OCI-M2 (cell line): ENCODE measurements at regions not wholly inside any gene's neighbourhood (a gene's known extent, or its start where the extent isn't known, plus 50 kb on each side); places are given as distances from the start of the nearest gene placed in this dataset.

ENCODE experiments used
- DNase-seq: peaks from one replicate; lab custom pipeline; 2025; ENCODE audit not compliant: unreplicated experiment; lab: John Stamatoyannopoulos, UW

GRCh38 chr9:129368444-129368978 lies 190.4 kb upstream of the IER5L start:
- no peak for DNase-seq

DNA sequence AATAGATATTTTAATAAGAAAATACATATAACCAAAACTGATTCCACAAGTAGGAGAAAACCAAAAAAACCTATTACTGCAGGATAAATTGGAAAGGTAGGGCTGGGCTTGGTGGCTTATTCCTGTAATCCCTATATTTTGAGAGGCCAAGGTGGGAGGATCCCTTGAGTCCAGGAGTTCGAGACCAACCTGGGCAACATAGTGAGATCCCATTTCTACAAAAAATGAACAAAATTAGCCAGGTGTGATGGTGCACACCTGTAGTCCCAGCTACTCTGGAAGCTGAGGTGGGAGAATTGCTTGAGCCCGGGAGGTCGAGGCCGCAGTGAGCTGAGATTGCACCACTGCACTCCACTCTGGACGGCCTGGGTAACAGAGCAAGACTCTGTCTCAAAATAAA lies 189.2 kb upstream of the IER5L start:
- DNase-seq: no peak

- DNase-seq: no peak
Measured at GRCh38 chr9:129365196-129365595, 187.1 kb upstream of the IER5L start.

- no peak for DNase-seq
Measured at GRCh38 chr9:129363216-129363873, 185.3 kb upstream of the IER5L start.

DNA sequence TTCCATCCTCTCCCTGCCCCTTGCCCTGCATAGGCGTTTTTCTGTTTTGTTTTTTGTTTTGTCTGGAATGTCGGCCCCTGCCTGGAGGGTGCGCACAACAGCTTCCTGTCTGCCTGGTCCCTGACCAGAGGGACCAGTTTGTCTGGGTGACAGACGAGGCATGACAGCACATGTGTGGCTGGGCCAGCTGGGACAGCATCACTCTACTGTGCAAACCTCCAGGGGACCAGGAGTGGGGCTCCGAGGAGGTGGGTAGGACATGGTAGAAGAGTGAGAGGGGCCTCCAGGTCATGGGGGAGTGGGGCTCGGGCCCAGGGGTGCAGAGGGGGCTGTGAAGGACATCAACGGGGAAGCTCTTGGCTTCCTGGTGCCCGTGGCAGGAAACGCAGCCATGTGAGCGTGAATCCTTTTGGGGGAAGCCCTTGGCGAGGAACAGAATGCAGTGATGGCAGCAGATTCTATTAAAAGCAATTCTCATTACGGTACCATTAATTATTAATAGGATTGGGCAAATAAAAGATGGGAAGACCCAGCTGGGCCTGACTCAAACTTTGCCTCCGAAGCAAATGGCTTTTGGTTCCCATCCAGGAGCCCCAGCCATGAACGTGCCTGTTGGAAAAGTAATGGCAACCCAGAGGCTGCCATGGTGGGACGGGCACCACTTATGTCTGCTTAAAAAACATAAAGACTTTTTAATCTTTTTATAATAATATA lies 184.4 kb upstream of the IER5L start:
- no peak for DNase-seq

DNA sequence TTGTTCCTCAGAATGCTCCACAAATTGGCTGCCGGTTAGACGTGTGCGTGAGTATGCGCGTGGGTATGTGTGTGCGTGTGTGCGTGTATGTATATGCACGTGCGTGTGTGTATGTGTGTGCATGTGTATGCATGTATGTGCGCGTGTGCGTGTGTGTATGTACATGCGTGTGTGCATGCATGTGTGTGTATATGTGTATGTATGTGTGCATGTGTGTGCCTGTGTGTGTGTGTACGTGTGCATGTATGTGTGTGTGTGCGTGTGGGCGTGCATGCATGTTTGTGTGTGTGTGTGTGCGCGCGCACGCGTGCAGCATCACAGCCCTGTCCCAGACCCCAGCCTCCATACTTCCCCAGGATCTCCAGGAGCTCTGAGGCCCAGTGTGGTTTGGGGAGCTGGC lies 183.1 kb upstream of the IER5L start:
- no peak for DNase-seq

DNA sequence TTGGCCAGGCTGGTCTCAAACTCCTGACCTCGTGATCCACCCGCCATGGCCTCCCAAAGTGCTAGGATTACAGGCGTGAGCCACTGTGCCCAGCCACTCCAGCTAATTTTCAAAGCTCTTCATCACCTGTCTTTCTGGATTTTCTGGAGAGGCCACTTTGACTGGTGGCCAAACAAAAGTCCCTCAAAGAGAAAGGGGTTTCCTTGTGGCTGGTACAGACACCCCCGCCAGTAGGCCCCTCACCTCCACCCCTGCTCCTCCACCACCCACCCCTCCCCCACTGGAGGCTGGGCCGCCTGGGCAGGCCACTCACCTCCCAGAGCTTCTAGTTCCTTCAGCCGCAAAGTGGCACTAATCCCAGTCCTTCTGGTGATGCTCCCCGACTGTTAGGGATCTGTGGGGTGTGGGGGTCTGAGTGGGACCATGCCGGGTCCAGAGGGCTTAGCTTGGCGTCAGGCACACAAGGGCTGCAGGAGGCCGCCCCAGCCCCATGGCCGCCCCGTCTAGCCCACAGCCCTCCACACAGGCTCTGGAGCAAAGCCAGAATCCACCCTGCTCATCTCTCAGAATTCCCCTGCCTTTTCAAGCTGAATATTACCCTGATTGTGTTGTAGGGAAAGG lies 182.0 kb upstream of the IER5L start:
- DNase-seq: no peak

GRCh38 chr9:129359162-129359811 lies 181.2 kb upstream of the IER5L start:
- DNase-seq: no peak

- DNase-seq: no peak
Measured at GRCh38 chr9:129358621-129359154, 180.6 kb upstream of the IER5L start.

- no peak for DNase-seq
Measured at GRCh38 chr9:129357773-129358245, 179.7 kb upstream of the IER5L start.

- no peak for DNase-seq
Measured at GRCh38 chr9:129356871-129357772, 179.1 kb upstream of the IER5L start.

DNA sequence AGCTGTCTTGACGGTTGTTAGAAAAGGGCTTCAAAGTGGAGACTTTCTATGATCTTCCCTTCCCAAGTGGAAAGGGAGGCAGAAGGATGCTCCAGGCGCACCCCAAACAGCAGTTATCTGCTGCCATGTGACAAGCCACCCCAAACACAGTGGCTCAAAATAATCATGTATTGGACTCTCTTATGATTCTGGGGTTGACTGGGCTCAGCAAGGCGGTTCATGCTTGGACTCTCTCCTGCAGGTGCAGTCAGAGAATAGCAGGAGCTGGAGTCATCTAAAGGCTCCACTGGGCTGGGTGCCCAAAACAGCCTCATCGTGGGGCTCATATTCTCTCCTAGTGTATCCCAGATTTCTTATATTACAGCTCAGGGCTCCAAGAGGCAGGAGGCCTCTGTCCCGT lies 177.6 kb upstream of the IER5L start:
- no peak for DNase-seq

GRCh38 chr9:129354498-129354897 lies 176.4 kb upstream of the IER5L start:
- DNase-seq: no peak

DNA sequence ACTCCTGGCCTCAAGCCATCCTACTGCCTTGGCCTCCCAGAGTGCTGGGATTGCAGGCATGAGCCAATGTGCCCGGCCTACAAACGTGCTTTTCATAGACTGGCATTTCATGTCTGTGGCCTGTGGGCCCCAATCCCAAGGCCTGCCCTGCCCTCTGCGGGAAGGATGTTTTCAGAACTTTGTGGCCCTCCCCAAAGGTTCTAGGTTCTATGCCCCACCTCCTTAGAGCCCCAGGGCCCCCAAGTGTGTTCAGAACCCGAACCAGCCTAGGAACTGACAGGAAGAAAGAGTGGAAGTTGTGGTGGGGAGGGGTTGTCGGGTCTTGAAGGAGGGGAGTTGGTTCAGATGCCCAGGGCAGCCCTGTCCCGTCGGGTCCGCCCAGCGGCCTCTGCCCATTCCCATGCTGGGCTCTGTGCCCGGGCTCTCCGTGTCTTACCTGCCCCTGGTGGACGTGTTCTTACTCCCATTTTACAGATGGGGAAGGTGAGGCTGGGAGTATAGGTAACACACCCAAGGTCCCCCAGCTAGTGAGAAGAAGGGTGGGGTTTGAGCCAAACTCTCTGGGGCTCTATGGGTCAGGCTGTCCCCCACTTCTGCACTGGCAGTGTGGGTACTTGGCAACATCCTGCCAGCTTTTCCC lies 175.8 kb upstream of the IER5L start:
- DNase-seq: no peak

DNA sequence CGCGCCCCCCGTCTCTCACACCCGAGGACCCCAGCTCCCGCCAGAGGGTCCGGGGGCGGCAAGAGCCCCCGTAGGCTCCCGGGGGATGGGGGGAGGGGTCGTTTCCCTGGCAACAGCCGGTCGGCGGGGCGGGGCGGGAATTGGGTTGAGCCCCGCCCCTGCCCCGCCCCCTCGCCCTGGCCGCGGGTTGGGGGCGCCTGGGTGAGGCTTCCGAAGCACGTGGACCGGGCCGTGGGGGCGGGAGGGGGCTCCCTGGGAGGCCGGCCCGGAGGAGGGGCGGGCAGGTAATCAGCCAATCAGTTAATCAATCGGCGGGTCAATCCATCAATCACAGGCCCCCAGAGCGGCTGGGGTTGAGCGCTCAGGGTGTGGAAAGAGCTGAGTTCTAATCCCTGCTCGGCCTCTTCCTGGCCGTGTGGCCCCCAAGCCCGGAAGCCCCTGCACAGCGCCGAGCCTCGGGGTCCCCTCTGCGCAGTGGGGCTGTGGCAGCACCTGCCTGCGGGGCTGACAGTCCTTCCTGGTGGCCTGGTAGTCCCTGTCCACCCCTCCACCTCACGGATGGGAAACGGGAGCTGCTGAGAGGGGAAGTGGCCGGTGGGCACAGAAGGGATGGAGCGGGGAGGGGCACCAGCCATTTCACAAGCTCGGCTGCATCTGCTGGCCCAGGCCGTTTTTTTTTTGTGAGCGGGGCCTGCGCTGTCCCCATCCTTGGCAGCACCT lies 174.2 kb upstream of the IER5L start:
- no peak for DNase-seq

- DNase-seq: no peak
Measured at GRCh38 chr9:129351642-129352145, 173.6 kb upstream of the IER5L start.

DNA sequence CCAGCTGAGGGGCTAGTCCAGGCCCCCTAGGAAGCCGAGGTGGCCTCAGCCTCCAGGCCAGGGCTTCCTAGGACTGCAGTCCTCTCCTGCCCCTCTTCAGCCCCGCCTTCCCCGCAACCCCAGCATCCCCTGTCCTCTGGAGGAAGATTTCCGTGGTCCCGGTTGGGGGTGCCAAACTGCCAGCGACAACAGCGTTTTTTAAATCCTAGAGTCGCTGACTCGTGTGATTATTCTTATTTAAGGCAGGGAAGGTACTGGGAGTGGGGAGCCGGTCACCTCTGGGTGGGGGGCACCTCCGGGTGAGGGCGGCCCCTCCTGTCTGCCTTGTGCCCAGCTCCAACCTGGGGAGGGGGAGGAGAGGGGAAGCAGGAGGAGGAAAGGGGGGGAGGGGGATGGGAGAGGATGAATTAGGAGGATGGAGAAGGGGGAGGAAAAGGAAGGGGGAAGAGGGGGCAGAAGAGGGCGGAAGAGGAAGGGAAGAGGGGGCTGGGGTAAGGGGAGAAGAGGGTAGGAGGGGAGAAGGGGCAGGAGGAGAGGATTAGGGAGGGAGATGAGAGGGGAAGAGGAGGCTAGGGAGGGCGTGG lies 173.1 kb upstream of the IER5L start:
- DNase-seq: no peak

DNA sequence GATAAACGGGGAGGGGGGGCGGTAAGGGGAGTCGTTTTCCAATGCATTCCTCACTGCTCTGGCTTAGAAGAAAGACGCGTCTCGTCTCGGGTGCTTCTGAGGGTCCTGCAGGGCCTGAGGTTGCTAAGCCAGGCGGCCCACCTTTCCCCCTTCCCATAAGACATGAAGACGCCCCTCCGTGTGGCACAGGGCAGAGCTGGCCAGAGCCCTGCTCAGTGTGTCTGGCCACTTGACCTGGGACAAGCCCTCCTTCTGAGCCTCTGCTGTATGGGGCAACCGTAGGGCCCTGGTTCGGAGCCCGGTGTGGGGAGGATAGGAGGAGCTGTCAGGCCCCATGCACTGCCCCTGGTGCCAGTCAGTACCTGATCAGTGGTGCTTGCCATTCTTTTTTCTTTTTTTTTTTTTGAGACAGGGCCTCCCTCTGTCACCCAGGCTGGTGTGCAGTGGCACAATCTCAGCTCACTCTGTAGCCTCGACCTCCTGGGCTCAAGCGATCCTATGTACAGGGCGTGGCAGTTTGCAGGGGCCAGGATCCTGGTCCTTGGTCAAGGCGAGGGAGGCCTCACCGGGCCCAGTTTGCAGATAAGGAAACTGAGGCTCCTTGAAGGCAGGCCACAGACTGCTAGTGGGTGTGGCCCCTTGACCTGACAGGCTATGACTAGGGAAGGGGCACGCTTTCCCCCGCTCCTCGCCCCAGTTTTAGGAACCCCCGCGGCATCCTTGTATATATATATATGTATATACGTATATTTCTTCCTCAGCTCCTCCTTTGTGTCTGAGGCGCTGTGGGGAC lies 172.3 kb upstream of the IER5L start:
- no peak for DNase-seq
